ENCODE measurements at regions not wholly inside any gene's neighbourhood (a gene's known extent, or its start where the extent isn't known, plus 50 kb on each side); places are given as distances from the start of the nearest gene placed in this dataset.

GRCh38 chr11:128407962-128408361 is 179.4 kb downstream of the ETS1 start:
- ChIA-PET POLR2A (interaction anchor here (1.1 kb wide), 1 partner anchor 115 kb away, joined by 3 read pairs; no protein-coding TSS in a partner anchor), RAD21 (ENCODE audit: unreplicated experiment) (interaction anchor here (1.4 kb wide), 2 partner anchors 43 to 146 kb away, joined by 4 read pairs; no protein-coding TSS in a partner anchor), CTCF (interaction anchor here (1.3 kb wide), 1 partner anchor 10 kb away, joined by 5 read pairs; no protein-coding TSS in a partner anchor), SMC1A (ENCODE audit: uncharacterized antibody, unreplicated experiment) (interaction anchor here (0.7 to 1.9 kb wide), 4 partner anchors 8 to 147 kb away, joined by 3 to 15 read pairs (median 3); no protein-coding TSS in a partner anchor)
- no peaks in the 10 kb centered on the region for H3K9me3 ChIP-seq (replicated peaks; ENCODE audit: control insufficient read depth, insufficient read depth, low read length)
- H3K79me2 ChIP-seq (ENCODE audit: control insufficient read depth, insufficient read depth, low read length), result no peaks in the 10 kb centered on the region
- H3K4me1 ChIP-seq (ENCODE audit: control insufficient read depth, insufficient read depth, low read length), result no peaks in the 10 kb centered on the region; the same call in none of the 2 replicates
- H3K4me2 ChIP-seq (ENCODE audit: control insufficient read depth, insufficient read depth), result no peak overlapping the region
- in situ Hi-C loops (cut with MboI) (no loop called here), intact Hi-C loops (cut with micrococcal nuclease; ENCODE audit: unreplicated experiment) (no loop called here)
- TF ChIP-seq MAX (IDR thresholded peaks at IDR 0.05; ENCODE audit: low read depth, low read length), result no peak
- H3K9ac ChIP-seq (ENCODE audit: control insufficient read depth, insufficient read depth, low read length), result no peak overlapping the region
- no peak for DNase-seq (ENCODE audit: low read depth, low spot score)
- H3K36me3 ChIP-seq (ENCODE audit: control insufficient read depth in 2 of 2, insufficient read depth in 2 of 2, low read length in 1 of 2), result no peaks in the 10 kb centered on the region
- ATAC-seq, result no peak
- WGBS (ENCODE audit: insufficient coverage, insufficient replicate concordance, low lambda C conversion rate, missing lambda C conversion rate), result 38% methylated on average over 1 of the region's 1 CpG
- H3K27me3 ChIP-seq (replicated peaks in 1 of 2; ENCODE audit: control insufficient read depth in 2 of 2, insufficient read depth in 2 of 2, low read length in 1 of 2), result no peaks in the 10 kb centered on the region
- no peaks in the 10 kb centered on the region for H4K20me1 ChIP-seq (ENCODE audit: control insufficient read depth, insufficient read depth)
- no peak for FAIRE-seq
- no peak overlapping the region for H3K4me3 ChIP-seq
- H3K27ac ChIP-seq (ENCODE audit: control insufficient read depth, insufficient read depth), result no peak overlapping the region
- no peak overlapping the region for H2AFZ ChIP-seq (ENCODE audit: control insufficient read depth, low read depth, low read length)
- BruUV-seq (replicated peaks), result no TSS peak

GRCh38 chr11:128405714-128406662 is 181.4 kb downstream of the ETS1 start:
- Histone ChIP-seq H3K9me3 (replicated peaks; ENCODE audit: control insufficient read depth, insufficient read depth, low read length) (no peaks in the 10 kb centered on the region), H3K4me2 (ENCODE audit: control insufficient read depth, insufficient read depth) (no peak overlapping the region), H2AFZ (ENCODE audit: control insufficient read depth, low read depth, low read length) (no peak overlapping the region; the same call in 1 of the 2 replicates), H3K27me3 (replicated peaks in 1 of 2; ENCODE audit: control insufficient read depth in 2 of 2, insufficient read depth in 2 of 2, low read length in 1 of 2) (no peaks in the 10 kb centered on the region), H3K36me3 (ENCODE audit: control insufficient read depth in 2 of 2, insufficient read depth in 2 of 2, low read length in 1 of 2) (no peaks in the 10 kb centered on the region), H3K4me3 (no peak overlapping the region), H3K4me1 (ENCODE audit: control insufficient read depth, insufficient read depth, low read length) (no peaks in the 10 kb centered on the region; the same call in 1 of the 2 replicates), H4K20me1 (ENCODE audit: control insufficient read depth, insufficient read depth) (no peaks in the 10 kb centered on the region), H3K27ac (ENCODE audit: control insufficient read depth, insufficient read depth) (no peak overlapping the region), H3K9ac (ENCODE audit: control insufficient read depth, insufficient read depth, low read length) (no peak overlapping the region), H3K79me2 (ENCODE audit: control insufficient read depth, insufficient read depth, low read length) (no peaks in the 10 kb centered on the region)
- TF ChIP-seq RAD21 (IDR thresholded peaks at IDR 0.05; ENCODE audit: insufficient read depth, low read depth, low read length) (no peak), ZBTB4 (CRISPR knock-in tag; IDR thresholded peaks at IDR 0.05) (no peak), PML (IDR thresholded peaks at IDR 0.05; ENCODE audit: low read length) (no peak), TARDBP (IDR thresholded peaks at IDR 0.05; ENCODE audit: borderline replicate concordance) (no peak), SIX5 (IDR thresholded peaks at IDR 0.05; ENCODE audit: low read depth, low read length, severe bottlenecking) (no peak)
- FAIRE-seq (no peak), DNase-seq (ENCODE audit: low read depth, low spot score) (no peak), ATAC-seq (peak; percentile 47)
- ChIA-PET RAD21 (ENCODE audit: unreplicated experiment) (no interaction called here), POLR2A (interaction anchor here (1.3 kb wide), 1 partner anchor 10 kb away, joined by 3 read pairs; no protein-coding TSS in a partner anchor), SMC1A (ENCODE audit: uncharacterized antibody, unreplicated experiment) (interaction anchor here (0.8 to 3.1 kb wide), 6 partner anchors 10 to 87 kb away, joined by 3 to 10 read pairs (median 5); no protein-coding TSS in a partner anchor), CTCF (interaction anchor here (1.0 to 1.3 kb wide), 2 partner anchors 10 to 84 kb away, joined by 3 to 4 read pairs; no protein-coding TSS in a partner anchor)
- intact Hi-C loops (cut with micrococcal nuclease; ENCODE audit: unreplicated experiment), result no loop called here
- no TSS peak for BruUV-seq (replicated peaks)
- in situ Hi-C loops (cut with MboI), result no loop called here
- WGBS (ENCODE audit: insufficient coverage, insufficient replicate concordance, low lambda C conversion rate, missing lambda C conversion rate), result 84% methylated on average over 8 of the region's 8 CpGs

All from GM12878 (cell line).